HL-60 (cell line): ENCODE measurements at regions not wholly inside any gene's neighbourhood (a gene's known extent, or its start where the extent isn't known, plus 50 kb on each side); places are given as distances from the start of the nearest gene placed in this dataset.

Experiments
- DNase-seq, 2 experiments: peaks; one replicate each; pipeline ENCODE4 v3.0.0-alpha.2; 2010 to 2020; ENCODE audit warnings: low read depth in 1 of 2, low spot score in 1 of 2
- H3K27ac ChIP-seq: fragments of 250-450 bp; sonication (Bioruptor Pico); replicated peaks from 2 replicates; pipeline ENCODE4 v1.5.1; 2020; ENCODE audit warnings: mild to moderate bottlenecking, moderate library complexity
- H3K27me3 ChIP-seq: fragments of 250-450 bp; sonication (Bioruptor Pico); 2 replicates; pipeline ENCODE4 v1.5.1; 2021; ENCODE audit warnings: mild to moderate bottlenecking, moderate library complexity; ENCODE audit not compliant: insufficient read depth, poor library complexity, severe bottlenecking
- H3K4me3 ChIP-seq: replicated peaks from 2 replicates; pipeline ENCODE4 v1.5.1; 2011; ENCODE audit warnings: mild to moderate bottlenecking, control low read depth, low read length; ENCODE audit not compliant: insufficient read depth
- CTCF ChIP-seq: IDR thresholded peaks from one replicate; pipeline ENCODE4 v1.5.1; 2011; ENCODE audit warnings: low read length, control low read depth, inconsistent platforms; ENCODE audit not compliant: insufficient read depth
- GABPA ChIP-seq: IDR thresholded peaks from 2 replicates; pipeline ENCODE4 v1.6.1; 2012; ENCODE audit warnings: low read depth
- POLR2AphosphoS5 ChIP-seq: IDR thresholded peaks from 2 replicates; pipeline ENCODE4 v1.6.1; 2012; ENCODE audit warnings: low read depth
- REST ChIP-seq: IDR thresholded peaks from 2 replicates; pipeline ENCODE4 v1.6.1; 2012; ENCODE audit warnings: low read depth; ENCODE audit not compliant: insufficient replicate concordance
- SPI1 ChIP-seq: IDR thresholded peaks from 2 replicates; pipeline ENCODE4 v1.6.1; 2012; ENCODE audit warnings: low read depth, mild to moderate bottlenecking, borderline replicate concordance

GRCh38 chr3:118466795-118467330, 567.8 kb downstream of the IGSF11 start:
- no peak for TF ChIP-seq REST
- no peak for TF ChIP-seq POLR2AphosphoS5
- TF ChIP-seq GABPA: no peak
- TF ChIP-seq CTCF: no peak
- no peak for TF ChIP-seq SPI1
- DNase-seq: no peak
- Histone ChIP-seq H3K4me3 (no peak overlapping the region), H3K27me3 (no peaks in the 10 kb centered on the region), H3K27ac (no peak overlapping the region)

- no peak overlapping the region for H3K4me3 ChIP-seq
- TF ChIP-seq POLR2AphosphoS5 (no peak), REST (no peak), SPI1 (no peak), GABPA (no peak), CTCF (no peak)
- no peak overlapping the region for H3K27ac ChIP-seq
- no peak for DNase-seq
- H3K27me3 ChIP-seq: no peaks in the 10 kb centered on the region
These were observed 565.8 kb downstream of the IGSF11 start for GRCh38 chr3:118468801-118469200.

- no peak for DNase-seq
- Histone ChIP-seq H3K4me3 (no peak overlapping the region), H3K27ac (no peak overlapping the region), H3K27me3 (no peaks in the 10 kb centered on the region)
- TF ChIP-seq CTCF: no peak
- no peak for TF ChIP-seq POLR2AphosphoS5
- no peak for TF ChIP-seq SPI1
- no peak for TF ChIP-seq REST
- TF ChIP-seq GABPA: no peak
These were observed 562.1 kb downstream of the IGSF11 start for GRCh38 chr3:118472586-118472985.
